Stomach (tissue), 8 donors: ENCODE measurements at regions not wholly inside any gene's neighbourhood (a gene's known extent, or its start where the extent isn't known, plus 50 kb on each side); places are given as distances from the start of the nearest gene placed in this dataset.

ENCODE experiments used
- DNase-seq, 2 donors: peaks; one replicate each; pipeline versions ENCODE4 v3.0.0 to v3.0.0-alpha.2; 2013 to 2019
- H3K27ac ChIP-seq, 5 donors: fragments of 200-600 bp in 4 of 5; sonication (generic) in 4 of 5; one replicate each; pipeline ENCODE4 v1.5.1; 2013 to 2019; ENCODE audit warnings: mild to moderate bottlenecking in 1 of 5, moderate library complexity in 1 of 5
- H3K27me3 ChIP-seq, 3 donors: fragments of 200-600 bp; sonication (generic); one replicate each; pipeline ENCODE4 v1.5.1; 2017 to 2019; ENCODE audit warnings: mixed run types in 1 of 3
- H3K36me3 ChIP-seq, 4 donors: fragments of 200-600 bp; sonication (generic); 1 replicate in 3 of 4; 2 replicates in 1 of 4; pipeline ENCODE4 v1.5.1; 2016 to 2019
- H3K4me1 ChIP-seq, 4 donors: fragments of 200-600 bp; sonication (generic); one replicate each; pipeline ENCODE4 v1.5.1; 2016 to 2019
- H3K4me3 ChIP-seq, 4 donors: fragments of 200-600 bp; sonication (generic) in 3 of 4; one replicate each; pipeline ENCODE4 v1.5.1; 2016 to 2019; ENCODE audit warnings: mild to moderate bottlenecking in 1 of 4
- H3K9me3 ChIP-seq, 4 donors: fragments of 200-600 bp; sonication (generic); one replicate each; pipeline ENCODE4 v1.5.1; 2016 to 2019
- EP300 ChIP-seq: sonication (generic); formaldehyde crosslinking; IDR thresholded peaks from one replicate; pipeline ENCODE4 v1.6.1; 2017; ENCODE audit warnings: antibody characterized with exemption
- POLR2A ChIP-seq, 4 donors: fragments of 450-650 bp; IDR thresholded peaks; one replicate each; pipeline ENCODE4 v1.6.1; 2016; ENCODE audit warnings: antibody characterized with exemption in 4 of 4, control low read depth in 2 of 4, mild to moderate bottlenecking in 1 of 4, moderate library complexity in 1 of 4
- POLR2AphosphoS5 ChIP-seq, 3 donors: sonication (generic); formaldehyde crosslinking; IDR thresholded peaks; one replicate each; pipeline ENCODE4 v1.6.1; 2016; ENCODE audit warnings: antibody characterized with exemption in 3 of 3
- WGBS, 5 donors: extraction: QIAGEN DNeasy Blood & Tissue Kit in 3 of 5; methylation state at CpG; one replicate each; pipeline versions ENCODE4 v1.1.5 to v1.1.7; 2013 to 2018; 5-methylcytosine and 5-hydroxymethylcytosine counted together
- intact Hi-C: fragments of 100-400 bp; cut with DNase I; formaldehyde crosslinking; loops from one replicate; pipeline ENCODE4 v1.15.1; 2023; ENCODE audit warnings: low total_unique reads
- TF ChIP-seq, protein P1 (sequence below), 7 experiments: fragments of 450-650 bp in 4 of 7; fragments of 200-600 bp in 3 of 7; sonication (generic) in 3 of 7; IDR thresholded peaks; one replicate each; pipeline ENCODE4 v1.5.1; 2016 to 2019; ENCODE audit warnings: antibody characterized with exemption in 7 of 7, control low read depth in 2 of 7, mild to moderate bottlenecking in 1 of 7
- donor health status: healthy with polysubstance abuse.
- donor health status: Bipolar disorder and iron deficiency.
- donor health status: healthy.

DNA sequence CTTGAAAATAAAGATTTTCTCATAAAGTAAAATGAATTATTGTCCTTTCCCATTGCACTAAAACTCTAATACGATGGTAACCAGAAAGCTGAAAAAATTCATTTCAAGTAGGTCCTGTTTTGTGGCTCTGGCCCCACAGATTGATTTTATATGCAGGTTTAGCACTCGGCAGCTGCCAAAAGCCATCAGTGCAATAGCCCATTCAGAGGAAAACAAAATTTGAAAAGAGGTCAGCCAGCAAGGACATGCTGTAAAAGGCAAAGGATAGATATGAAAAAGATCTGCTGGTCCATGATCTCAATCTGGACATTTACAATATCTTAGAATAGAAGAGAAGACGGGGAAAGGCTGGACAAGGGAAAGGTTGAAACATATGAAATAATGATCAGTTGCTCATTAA, 414.8 kb upstream of the NOVA1 start:
- DNase-seq: no peak
- H3K36me3 ChIP-seq: no peaks in the 10 kb centered on the region
- H3K9me3 ChIP-seq: no peaks in the 10 kb centered on the region
- H3K27me3 ChIP-seq: no peaks in the 10 kb centered on the region
- H3K4me1 ChIP-seq: no peaks in the 10 kb centered on the region
- no peak overlapping the region for H3K4me3 ChIP-seq
- WGBS, 5 donors: 69 to 88% (median 79%) methylated on average over 3 of the region's 3 CpGs
- no peak overlapping the region for H3K27ac ChIP-seq
- intact Hi-C loops: no loop called here
- TF ChIP-seq POLR2AphosphoS5 (IDR thresholded peaks at IDR 0.05) (no peak), POLR2A (IDR thresholded peaks at IDR 0.05) (no peak), EP300 (no peak)
- TF ChIP-seq, protein P1, sequence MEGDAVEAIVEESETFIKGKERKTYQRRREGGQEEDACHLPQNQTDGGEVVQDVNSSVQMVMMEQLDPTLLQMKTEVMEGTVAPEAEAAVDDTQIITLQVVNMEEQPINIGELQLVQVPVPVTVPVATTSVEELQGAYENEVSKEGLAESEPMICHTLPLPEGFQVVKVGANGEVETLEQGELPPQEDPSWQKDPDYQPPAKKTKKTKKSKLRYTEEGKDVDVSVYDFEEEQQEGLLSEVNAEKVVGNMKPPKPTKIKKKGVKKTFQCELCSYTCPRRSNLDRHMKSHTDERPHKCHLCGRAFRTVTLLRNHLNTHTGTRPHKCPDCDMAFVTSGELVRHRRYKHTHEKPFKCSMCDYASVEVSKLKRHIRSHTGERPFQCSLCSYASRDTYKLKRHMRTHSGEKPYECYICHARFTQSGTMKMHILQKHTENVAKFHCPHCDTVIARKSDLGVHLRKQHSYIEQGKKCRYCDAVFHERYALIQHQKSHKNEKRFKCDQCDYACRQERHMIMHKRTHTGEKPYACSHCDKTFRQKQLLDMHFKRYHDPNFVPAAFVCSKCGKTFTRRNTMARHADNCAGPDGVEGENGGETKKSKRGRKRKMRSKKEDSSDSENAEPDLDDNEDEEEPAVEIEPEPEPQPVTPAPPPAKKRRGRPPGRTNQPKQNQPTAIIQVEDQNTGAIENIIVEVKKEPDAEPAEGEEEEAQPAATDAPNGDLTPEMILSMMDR (IDR thresholded peaks at IDR 0.05): no peak

DNA sequence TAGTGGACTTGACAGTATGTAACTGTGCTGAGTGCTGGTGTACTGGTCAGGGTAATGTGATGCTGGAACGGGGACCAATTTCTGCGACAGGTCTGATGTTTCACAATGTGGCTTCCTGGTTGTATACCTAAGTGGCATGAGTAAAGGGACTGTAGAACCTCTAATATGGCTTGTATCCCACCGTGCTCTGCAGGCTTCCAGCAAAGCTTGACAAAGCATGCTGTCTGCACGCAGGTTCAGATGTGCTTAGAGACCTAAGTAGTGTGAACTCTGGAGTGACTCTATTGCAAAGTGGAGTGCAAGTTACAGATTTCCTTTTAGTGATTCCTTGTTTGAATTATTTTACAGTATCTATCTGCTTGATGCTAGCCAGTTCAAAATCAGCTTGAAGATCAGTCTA, 415.8 kb upstream of the NOVA1 start:
- Histone ChIP-seq H3K4me1 (no peaks in the 10 kb centered on the region), H3K27me3 (no peaks in the 10 kb centered on the region), H3K4me3 (no peak overlapping the region), H3K9me3 (no peaks in the 10 kb centered on the region), H3K27ac (no peak overlapping the region), H3K36me3 (no peaks in the 10 kb centered on the region)
- intact Hi-C loops: no loop called here
- DNase-seq: no peak
- TF ChIP-seq, protein P1 (IDR thresholded peaks at IDR 0.05): no peak
- TF ChIP-seq POLR2AphosphoS5 (IDR thresholded peaks at IDR 0.05): no peak
- no peak for TF ChIP-seq EP300
- no peak for TF ChIP-seq POLR2A (IDR thresholded peaks at IDR 0.05)
- WGBS, 5 donors: 75 to 84% (median 76%) methylated on average over 4 of the region's 4 CpGs

DNA sequence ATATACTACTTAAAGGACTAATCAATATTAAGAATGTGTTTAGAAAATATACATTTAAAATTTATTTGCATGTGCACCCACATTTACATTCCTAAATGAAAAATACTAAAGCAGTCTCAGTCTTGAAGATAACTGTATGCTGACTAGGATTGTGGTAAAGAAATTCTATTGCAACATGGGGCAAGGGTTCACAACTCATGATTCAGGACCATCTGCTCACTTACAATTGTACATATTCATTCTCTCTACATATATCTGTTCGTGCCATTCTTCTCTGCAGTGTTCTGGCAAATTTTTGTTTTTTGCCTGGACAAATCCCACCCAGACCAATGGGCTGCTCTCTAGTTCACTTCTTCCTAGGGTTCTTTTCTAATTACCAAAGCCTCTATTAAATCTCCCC, 417.2 kb upstream of the NOVA1 start:
- 52 to 80% (median 73%) methylated on average over 1 of the region's 1 CpG for WGBS, 5 donors
- Histone ChIP-seq H3K27ac (no peak overlapping the region), H3K4me1 (no peaks in the 10 kb centered on the region), H3K27me3 (no peaks in the 10 kb centered on the region), H3K4me3 (no peak overlapping the region), H3K9me3 (no peaks in the 10 kb centered on the region), H3K36me3 (no peaks in the 10 kb centered on the region)
- TF ChIP-seq POLR2AphosphoS5 (IDR thresholded peaks at IDR 0.05) (no peak), POLR2A (IDR thresholded peaks at IDR 0.05) (no peak), EP300 (no peak)
- TF ChIP-seq, protein P1 (IDR thresholded peaks at IDR 0.05): no peak
- DNase-seq: no peak
- intact Hi-C loops: no loop called here

DNA sequence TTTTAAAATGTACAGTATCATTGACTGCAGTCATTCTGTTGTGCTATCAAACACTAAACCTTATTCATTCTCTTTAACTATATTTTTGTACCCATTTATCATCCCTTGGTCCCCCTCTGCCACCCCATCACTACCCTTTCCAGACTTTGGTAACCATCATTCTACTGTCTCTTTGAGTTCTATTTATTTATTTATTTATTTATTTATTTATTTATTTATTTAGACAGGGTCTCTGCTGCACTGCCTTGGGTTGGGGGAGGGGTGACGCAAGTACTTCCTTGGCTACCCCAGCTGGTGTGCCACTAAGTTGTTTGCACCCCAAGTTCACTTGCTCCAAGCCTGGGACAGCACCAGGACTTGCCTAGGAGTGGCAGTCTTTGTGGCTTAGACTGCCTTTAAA, 427.8 kb upstream of the NOVA1 start:
- Histone ChIP-seq H3K4me3 (no peak overlapping the region), H3K36me3 (no peaks in the 10 kb centered on the region), H3K27ac (no peak overlapping the region), H3K27me3 (no peaks in the 10 kb centered on the region), H3K9me3 (no peaks in the 10 kb centered on the region), H3K4me1 (no peaks in the 10 kb centered on the region)
- intact Hi-C loops: no loop called here
- TF ChIP-seq POLR2AphosphoS5 (IDR thresholded peaks at IDR 0.05) (no peak), POLR2A (IDR thresholded peaks at IDR 0.05) (no peak), EP300 (no peak)
- TF ChIP-seq, protein P1 (IDR thresholded peaks at IDR 0.05): no peak
- WGBS, 5 donors: 90 to 100% (median 95%) methylated on average over 1 of the region's 1 CpG
- no peak for DNase-seq

DNA sequence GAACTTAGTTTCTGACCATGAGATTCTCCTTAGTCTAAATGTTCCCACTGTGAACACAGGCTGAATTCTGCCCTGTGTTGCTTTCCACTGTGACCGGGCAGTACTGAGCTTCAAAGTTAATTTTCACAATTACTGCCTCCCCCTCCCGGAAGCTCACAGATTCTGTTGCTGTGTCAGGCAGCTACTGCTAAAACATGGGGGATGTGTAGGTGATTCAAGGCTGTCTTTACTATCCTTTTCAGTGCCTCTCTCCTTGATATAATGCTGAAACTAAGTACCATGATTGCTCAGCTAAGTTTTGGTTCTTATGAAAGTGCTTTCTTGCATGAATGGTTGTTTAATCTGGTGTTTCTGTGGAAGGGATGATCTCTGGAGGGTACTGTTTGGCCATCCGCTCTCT, 428.3 kb upstream of the NOVA1 start:
- intact Hi-C loops: no loop called here
- DNase-seq: no peak
- no peaks in the 10 kb centered on the region for H3K4me1 ChIP-seq
- H3K27me3 ChIP-seq: no peaks in the 10 kb centered on the region
- TF ChIP-seq, protein P1 (IDR thresholded peaks at IDR 0.05): no peak
- no peak for TF ChIP-seq POLR2AphosphoS5 (IDR thresholded peaks at IDR 0.05)
- no peak for TF ChIP-seq EP300
- TF ChIP-seq POLR2A (IDR thresholded peaks at IDR 0.05): no peak
- no peaks in the 10 kb centered on the region for H3K36me3 ChIP-seq
- no peak overlapping the region for H3K4me3 ChIP-seq
- H3K27ac ChIP-seq: no peak overlapping the region
- WGBS, 5 donors: 52 to 80% (median 71%) methylated on average over 3 of the region's 3 CpGs
- no peaks in the 10 kb centered on the region for H3K9me3 ChIP-seq
